Anterior cingulate cortex (tissue), 58 donors: ENCODE measurements at regions not wholly inside any gene's neighbourhood (a gene's known extent, or its start where the extent isn't known, plus 50 kb on each side); places are given as distances from the start of the nearest gene placed in this dataset.

ENCODE experiments used
- DNase-seq, 58 donors: peaks; one replicate each; lab custom pipeline; 2025; lab: John Stamatoyannopoulos, UW

DNA sequence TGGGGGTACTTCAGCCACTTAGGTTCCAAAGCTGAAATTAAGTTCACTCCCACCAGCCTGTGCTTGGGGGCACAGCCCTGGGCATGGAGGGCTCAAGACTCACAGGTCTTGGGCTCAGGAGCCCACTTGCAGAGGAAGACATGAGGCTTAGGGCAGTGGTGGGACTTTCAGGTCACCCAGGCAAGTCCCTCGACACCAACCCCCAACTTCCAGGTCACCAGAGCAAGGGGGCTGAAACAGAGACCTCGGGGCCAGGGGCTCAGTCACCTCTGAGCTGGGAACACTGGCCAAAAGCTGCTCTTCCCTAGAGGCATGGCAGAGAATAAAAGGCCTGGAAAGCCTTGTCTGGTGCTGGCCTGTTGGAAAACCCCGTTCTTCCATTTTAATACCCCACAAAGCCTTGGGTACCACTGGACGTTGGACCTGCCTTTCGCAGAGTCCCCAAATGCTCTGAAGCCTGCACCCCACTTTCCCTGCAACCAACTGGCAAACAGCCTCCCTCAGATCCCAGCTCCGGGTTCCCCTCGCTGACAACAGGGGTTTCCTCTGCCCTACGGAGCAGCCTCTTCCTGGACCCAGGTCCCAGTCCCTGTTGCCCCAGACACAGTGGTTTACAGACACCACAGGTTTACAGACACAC lies 160.9 kb upstream of the PMEPA1 start:
- no peak for DNase-seq

DNA sequence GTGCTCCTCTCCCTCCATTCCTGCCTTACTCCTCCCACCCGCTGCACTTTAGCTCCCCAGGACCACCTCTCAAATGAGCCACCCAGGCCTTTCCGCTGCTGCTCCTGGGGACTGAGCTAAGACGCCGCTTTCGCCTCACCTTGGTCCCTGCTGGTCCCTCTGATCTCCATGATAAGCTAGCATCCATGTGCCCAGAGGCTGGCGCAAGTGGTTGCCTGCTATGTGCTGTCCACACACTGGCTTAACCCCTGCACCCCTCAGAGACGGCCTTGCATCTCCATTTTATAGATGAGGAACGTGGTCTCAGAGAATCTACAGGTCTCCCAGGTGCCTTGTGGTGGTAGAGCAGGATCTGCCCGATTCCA lies 160.1 kb upstream of the PMEPA1 start:
- DNase-seq, result no peak

DNA sequence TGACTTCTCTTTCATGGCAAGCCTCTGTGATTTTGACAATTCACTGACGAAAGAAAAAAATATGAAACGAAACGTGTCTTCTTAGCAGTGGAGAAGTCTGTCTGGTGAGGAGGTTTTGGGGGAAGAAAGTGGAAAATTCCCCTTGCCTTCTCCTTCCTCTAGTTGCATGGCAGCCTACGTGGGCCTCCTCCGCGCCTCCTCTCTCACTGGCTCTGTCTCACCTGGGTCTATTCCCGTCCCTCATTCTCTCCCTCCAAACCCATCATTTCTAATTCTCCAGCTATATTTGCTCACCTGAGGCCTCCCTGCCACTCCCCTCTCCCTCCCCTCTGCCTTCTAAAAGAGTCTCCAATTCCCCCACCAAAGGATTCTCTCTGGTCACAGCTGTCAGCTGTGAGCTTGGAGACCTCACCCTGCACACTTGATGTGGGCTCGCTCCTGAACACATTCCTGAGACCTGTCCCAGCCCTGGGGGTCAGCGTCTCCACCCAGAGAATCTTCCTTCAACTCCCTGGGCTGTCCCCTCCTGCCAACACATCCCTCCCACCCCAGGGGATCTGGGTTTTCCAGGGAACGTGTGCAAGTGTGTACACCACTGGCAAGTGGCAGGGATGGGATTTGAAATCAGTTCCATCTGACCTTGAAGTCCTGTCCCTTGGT lies 159.6 kb upstream of the PMEPA1 start:
- peak in 1 of 58 donors; percentile 16 for DNase-seq

DNA sequence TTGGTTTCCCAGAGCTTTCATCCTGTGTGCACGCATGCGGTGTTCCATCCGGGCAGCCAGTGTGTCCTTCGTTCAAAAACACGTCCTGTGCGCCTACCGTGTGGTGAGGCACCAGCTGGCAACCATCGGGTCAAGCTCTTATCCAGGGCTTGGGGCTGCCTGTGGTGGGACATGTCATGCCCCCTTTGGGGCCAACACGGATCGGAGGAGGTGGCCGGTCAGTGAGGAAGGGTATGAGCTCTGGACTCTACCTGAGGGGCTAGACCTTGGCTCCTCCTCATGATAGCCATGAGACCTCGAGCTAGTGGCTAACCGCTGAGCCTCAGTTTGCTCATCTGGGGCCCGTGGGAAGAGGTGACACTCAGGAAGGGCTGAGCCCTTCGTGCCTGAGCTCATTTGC lies 158.5 kb upstream of the PMEPA1 start:
- DNase-seq, result no peak

DNA sequence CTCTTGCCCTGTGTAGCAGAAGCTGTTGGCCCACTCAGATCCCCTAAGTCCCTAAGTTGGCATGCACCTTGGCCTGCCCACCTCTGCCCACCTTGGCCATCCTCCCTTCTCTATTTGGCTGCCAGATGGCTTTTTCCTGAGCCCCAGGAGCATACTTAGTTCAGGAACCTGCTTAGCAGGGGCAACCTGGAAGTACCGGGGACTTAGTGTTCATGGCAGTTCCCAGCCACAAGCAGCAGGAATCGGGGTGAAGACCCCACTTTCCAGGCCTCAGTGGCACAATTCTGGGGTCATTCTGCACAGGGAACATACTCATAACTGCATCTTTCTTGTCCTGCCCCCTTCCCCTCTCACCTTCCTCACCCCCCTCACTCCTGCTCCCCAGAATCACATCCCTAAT lies 158.0 kb upstream of the PMEPA1 start:
- no peak for DNase-seq

DNA sequence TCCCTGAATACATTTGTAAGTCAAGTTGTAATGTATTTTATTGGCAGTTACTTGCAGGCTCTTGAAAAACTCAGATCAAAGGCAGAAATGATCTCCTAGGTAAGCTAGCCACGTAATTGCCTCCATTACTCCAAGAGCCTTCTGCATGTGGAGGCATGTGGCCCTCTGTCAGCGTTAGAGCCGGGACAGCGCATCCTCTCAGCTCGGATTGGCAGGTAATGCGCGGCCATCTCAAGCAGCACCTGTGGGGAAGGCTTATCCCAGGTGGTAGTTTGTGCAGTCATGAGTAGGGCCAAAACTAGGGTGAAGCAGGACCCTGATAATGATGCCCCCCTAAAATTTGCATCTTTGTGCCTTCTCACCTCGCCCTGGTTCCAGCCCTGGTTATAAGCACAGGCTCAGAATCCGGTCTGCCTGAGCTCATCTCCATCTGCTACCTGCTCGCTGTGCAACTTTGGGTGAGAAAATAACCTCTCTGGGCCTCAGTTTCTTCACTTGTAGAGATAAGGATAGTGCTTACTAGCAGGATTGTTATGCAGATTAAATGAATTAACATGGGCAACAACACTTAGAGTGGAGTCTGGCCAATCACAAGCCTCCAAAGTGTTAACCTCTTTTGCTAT lies 157.5 kb upstream of the PMEPA1 start:
- no peak for DNase-seq

DNA sequence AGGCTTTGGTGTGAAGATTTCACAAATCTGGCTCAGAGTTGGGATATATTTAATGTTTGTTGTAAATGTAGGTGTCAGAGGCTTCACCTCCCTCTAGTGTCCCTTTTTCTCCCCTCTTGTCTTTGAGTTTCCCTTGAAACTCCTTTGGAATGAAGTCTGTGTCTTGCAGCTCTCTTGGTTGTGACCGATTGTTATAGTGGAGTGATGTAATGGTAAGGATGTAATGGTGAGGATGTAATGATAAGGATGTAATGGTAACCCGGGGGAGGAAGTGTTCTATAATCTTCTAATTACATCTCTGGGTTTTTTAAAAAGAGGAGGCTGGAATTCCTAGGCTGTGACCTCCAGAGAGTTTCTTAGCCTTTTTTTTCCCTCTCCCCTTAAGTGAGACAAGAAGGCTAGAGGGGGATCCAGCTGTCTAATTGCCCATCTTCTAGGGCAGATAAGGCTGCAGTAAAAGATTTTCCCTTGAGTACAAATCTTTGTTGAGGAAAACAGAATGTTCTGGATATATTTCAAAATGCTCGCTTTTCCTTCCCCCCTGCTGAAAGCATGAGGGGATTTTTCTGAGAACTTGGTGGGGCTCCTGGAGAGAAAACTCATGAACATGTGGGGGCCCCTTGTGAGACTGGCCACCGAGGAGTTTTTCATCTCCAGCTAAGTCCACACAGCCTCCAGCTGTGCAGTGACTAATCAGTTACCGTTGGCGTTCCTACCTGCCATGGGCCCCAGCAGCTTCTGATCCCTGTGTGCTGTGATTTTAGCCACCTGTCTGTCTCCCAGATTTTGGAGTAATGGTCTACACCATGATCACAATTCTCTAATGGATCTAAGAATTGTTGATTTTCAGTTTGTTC lies 156.7 kb upstream of the PMEPA1 start:
- no peak for DNase-seq

DNA sequence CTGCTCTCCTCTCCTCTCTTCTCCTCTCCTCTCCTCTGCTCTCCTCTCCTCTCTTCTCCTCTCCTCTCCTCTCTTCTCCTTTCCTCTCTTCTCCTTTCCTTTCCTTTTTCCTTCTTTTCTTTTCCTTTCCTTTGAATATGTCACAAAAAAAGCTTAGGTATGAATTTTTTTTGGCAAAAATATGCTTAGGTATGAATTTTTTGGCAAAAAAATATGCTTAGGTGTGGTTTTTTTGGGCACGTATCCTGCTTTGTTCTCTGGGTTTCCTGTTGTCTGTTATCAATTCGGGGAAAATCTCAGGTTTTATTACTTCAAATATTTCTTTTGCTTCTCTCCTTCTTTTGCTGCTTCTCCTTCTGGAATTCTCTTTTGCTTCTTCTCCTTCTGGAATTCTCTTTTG lies 155.5 kb upstream of the PMEPA1 start:
- no peak for DNase-seq

DNA sequence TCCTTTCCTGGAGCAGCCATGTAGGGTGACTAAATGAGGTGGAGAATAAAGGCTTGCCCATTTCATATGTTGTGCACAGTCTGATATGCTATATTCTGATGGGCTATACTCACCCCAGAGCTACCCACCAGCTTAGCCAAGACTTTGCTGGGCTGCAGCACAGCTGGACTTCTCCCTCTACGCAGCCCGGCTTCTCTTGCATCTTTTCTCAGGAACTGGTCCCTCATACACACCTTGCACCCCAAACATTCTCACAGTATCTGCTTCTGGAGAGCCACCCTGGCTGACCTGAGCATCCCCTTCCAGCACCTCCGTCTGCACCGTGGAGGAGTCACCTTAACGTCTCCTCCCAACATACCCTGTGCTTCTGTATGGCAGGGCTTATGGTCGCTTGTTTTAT lies 150.8 kb upstream of the PMEPA1 start:
- no peak for DNase-seq

DNA sequence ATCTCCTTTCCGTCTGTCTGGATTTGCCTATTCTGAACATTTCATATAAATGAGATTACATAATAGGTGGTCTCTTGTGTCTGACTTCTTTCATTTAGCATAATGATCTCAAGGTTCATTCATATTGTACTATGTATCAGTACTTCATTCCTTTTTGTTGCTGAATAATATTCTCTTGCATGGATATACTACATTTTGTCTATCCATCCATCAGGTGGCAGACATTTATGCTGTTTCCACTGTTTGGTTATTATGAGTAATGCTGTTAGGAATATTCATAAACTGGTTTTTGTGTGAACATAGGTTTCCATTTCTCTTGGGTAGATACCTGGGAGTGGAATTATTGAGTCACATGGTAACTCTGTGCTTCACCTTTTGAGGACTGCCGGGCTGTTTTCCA lies 148.2 kb upstream of the PMEPA1 start:
- DNase-seq, result no peak

DNA sequence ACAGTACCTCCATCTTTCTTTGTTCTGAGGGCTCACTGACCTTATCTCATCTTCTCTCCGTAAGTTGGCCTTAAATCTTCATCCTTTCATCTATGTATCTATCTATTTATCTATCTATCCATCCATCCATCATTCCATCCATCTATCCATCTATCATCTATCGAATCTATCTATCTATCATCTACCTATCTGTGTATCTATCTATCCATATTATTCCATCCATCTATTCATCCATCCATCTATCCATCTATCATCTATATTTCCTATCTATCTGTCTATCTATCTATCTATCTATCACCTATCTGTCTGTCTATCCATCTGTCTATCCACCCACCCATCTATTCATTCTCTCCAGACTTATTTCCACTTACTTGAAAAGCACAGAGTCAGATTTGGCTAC lies 147.3 kb upstream of the PMEPA1 start:
- DNase-seq, result no peak

DNA sequence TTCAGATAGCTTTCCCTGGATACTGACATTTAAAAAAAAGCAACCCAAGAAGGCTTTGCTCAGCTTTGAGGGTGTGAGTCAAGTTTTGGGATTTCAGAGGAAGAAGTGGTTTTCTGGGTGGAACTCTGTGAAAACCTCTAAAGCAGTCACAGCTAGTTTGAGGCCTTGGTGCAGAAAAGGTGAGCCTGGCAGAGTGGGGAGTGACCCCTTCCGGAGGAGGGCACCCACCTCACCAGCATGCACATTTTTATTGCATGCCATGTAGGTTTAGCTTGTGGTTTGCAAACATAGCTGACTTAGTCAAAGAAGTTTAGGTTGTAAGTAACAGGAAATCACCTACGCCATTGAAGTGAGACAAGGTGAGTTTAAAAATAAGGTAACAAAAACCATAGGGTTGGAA lies 146.8 kb upstream of the PMEPA1 start:
- no peak for DNase-seq

DNA sequence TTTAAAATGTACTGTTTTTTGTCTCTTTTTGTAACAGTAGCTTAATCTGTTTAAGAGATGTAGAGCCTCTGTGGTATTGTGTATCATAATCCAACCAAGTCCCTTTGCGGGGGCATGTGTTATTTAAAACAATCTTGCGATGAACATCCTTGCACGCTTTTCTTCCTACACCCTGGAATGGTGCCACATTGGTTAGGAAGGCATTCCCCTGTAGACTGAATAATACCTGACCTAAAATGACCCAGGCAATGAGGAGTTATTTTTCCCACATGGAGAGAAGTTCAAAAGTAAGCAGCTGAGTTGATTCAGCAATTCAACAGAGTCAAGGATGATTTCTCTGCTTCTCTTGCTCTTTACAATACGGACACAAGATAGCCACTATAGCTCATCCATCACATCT lies 142.0 kb upstream of the PMEPA1 start:
- no peak for DNase-seq

DNA sequence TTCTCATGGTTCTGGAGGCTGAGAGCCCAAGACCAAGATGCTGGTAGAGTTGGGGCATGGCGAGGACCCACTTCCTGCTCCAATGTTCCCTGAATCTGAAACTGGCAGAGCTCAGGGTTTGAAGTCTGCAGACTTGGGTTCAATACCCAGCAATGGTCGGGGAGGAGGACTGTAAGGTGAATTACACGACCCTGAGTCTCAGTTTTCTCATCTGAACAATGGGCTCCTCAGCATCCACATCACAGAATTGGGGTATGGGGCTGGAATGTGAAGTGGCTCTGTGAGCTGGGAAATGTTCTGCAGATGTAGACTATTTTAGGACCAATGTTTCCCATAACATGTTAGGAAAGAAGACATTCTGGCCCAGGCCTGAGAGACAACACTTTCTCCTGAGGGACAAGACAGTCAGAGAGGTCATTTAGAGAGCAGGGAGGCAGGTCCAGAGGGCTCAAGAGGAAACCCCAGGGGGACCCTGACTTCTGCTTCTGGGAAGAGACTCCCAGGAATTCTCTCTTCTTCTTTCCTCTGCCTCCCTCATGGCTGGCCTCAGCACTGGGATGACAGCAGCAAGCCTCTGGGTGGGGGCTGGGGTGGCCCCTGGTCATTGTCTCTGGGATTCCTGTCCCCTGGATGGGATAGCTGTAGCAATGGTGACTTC lies 141.3 kb upstream of the PMEPA1 start:
- DNase-seq, result no peak

DNA sequence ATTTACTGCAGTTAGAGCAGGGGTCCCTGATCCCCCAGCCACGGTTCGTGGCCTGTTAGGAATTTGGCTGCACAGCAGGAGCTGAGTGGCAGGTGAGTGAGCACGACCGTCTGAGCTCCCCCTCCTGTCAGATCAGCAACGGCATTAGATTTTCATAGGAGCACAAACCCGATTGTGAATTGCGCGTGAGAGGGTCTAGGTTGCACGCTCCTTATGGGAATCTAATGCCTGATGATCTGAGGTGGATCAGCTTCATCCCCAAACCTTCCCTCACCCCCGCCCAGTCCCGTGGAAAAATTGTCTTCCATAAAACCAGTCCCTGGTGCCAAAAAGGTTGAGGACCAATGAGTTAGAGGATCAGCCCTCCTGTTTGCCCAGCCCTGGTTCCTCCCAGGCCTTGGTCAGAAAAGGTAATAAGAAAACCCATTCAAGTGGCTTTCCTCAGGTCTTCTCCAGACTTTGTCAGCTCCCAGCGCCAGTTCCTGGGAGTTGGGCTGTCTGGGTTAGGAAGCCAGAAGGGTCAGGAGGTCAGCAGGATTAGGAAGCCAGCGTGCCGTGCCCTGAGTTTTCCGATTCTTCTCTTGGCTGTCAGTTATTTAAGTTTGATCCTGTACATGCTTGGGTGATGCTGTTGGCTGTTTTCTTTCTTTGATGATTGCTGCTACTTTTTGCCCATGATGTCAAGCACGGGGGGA lies 139.9 kb upstream of the PMEPA1 start:
- no peak for DNase-seq

DNA sequence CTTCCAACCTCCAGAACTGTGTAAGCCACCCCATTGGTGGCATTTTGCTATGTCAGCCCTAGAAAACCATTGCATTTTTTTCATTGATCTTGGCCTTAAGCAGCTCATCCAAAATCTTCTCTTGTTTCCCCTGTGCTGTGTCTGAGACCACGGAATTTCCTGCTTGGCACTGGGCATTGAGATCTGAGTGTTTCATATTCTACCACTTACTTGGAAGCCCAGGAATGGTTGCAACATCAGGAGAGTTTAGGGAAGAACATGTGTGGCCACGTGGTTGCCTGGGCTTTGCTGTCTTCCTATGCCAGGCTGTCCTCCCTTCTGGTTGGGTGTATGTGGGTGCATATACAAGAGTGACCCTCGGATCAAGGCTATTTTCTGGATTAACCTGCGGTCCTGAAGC lies 139.3 kb upstream of the PMEPA1 start:
- no peak for DNase-seq

DNA sequence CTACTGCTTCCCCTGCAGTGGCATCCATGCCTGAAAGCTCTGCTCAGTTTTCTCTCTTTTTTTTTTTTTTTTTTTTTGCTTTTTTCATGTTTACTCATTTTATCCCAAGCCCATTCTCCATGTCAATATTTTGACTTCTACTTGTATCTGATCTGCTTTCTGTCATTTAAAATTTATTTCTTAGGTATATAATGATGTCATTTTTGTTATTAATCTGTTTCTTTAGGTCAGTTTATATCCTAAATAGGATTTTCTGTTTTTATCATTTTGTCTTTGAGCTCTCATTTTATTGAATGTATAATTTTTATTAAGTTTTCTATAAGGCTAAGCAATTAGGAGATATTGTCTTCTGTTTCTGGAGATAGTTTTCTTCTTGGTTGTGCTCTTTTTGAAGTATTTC lies 138.5 kb upstream of the PMEPA1 start:
- DNase-seq, result no peak

DNA sequence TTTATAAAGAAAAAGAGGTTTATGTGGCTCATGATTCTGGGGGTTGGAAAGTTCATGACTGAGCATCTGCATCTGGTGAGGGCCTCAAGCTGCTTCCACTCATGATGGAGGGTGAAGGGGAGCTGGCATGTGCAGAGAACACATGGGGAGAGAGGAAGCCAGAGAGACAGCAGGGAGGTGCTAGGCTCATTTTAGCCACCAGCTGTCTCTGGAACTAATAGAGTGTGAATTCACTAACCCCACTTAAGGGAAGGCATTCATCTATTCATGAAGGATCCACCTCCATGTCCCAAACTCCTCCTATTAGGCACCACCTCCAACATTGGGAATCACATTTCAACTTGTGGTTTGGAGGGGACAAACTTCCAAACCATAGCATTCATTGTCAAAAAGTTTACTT lies 137.3 kb upstream of the PMEPA1 start:
- DNase-seq, result no peak

DNA sequence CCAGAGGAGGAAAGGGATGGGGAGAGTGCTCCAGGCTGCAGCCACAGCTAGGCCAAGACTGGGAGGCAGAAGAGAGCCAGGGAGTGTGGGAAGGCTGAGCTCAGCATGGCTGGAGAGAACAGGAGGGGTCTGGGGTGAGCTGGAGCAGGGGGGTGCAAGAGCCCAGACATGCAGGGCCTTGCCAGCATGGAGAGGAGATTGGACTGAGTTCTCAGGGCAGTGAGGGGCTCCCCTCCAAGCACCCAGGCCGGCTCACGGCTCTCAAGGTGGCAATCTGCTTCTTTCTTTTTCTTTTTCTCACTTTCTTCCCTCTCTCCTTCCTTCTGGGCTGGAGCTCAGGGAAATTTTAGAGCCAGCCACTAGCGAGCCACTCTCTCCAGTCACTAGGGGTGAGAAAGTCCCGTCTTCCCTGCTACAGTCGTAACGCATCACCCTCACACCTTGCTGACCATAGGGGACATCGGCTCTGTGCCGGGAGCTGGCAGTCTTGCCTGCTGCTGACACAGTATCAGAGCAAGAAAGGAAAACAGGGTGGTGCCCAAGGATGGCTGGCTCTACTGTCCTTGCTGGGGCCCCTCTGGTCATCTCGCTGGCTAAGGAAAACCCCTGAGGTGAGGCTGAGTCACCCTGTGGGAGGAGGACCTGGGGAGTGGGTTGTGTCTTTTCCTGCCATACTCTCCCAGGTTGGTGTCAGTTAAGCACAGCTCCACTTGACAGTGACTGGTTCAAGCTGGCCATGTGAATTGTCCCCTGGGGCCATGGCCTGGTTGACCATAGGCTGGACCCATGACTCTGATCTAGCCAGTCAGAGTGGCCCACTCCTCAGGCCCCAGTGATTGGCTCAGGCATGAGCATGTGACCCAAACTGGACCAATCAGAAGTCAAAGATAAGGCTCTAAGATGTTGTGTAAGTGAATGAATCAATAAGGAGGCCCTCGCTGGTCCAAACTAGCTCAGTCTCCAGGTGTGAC lies 135.1 kb upstream of the PMEPA1 start:
- no peak for DNase-seq
